Upper lobe of left lung (tissue), 6 donors: ENCODE measurements at regions not wholly inside any gene's neighbourhood (a gene's known extent, or its start where the extent isn't known, plus 50 kb on each side); places are given as distances from the start of the nearest gene placed in this dataset.

Source experiments
- ATAC-seq, 2 donors: fragments of 200-7000 bp; cut with Tn5 transposase; one replicate each; pipeline ENCODE4 v1.9.1; 2022; ENCODE audit warnings: mild to moderate bottlenecking in 2 of 2, moderate library complexity in 2 of 2; ENCODE audit not compliant: low FRiP score in 2 of 2
- DNase-seq, 2 donors: peaks; one replicate each; pipeline ENCODE4 v3.0.0-alpha.2; 2019 to 2020
- H3K27ac ChIP-seq, 4 donors: fragments of 200-600 bp; sonication (generic); one replicate each; pipeline ENCODE4 v1.5.1; 2016 to 2019
- H3K27me3 ChIP-seq, 4 donors: fragments of 200-600 bp; sonication (generic); one replicate each; pipeline ENCODE4 v1.5.1; 2017 to 2019
- H3K36me3 ChIP-seq, 4 donors: fragments of 200-600 bp; sonication (generic); one replicate each; pipeline ENCODE4 v1.5.1; 2016 to 2019
- H3K4me1 ChIP-seq, 4 donors: fragments of 200-600 bp; sonication (generic); one replicate each; pipeline ENCODE4 v1.5.1; 2018 to 2019
- H3K4me3 ChIP-seq, 4 donors: fragments of 200-600 bp; sonication (generic); one replicate each; pipeline ENCODE4 v1.5.1; 2017 to 2019; ENCODE audit warnings: mild to moderate bottlenecking in 2 of 4, moderate library complexity in 1 of 4
- H3K9me3 ChIP-seq, 4 donors: fragments of 200-600 bp; sonication (generic); one replicate each; pipeline ENCODE4 v1.5.1; 2018 to 2019
- CTCF ChIP-seq, 6 experiments: fragments of 450-650 bp in 4 of 6; fragments of 200-600 bp in 2 of 6; sonication (generic) in 2 of 6; IDR thresholded peaks; one replicate each; pipeline ENCODE4 v1.5.1; 2016 to 2019; ENCODE audit warnings: antibody characterized with exemption in 6 of 6
- EP300 ChIP-seq, 4 donors: sonication (generic); formaldehyde crosslinking; IDR thresholded peaks; one replicate each; pipeline ENCODE4 v1.5.1; 2017; ENCODE audit warnings: antibody characterized with exemption in 4 of 4, control low read depth in 2 of 4
- POLR2A ChIP-seq, 4 donors: fragments of 450-650 bp; IDR thresholded peaks; one replicate each; pipeline ENCODE4 v1.5.1; 2016 to 2017; ENCODE audit warnings: antibody characterized with exemption in 4 of 4, mild to moderate bottlenecking in 2 of 4
- POLR2AphosphoS5 ChIP-seq, 2 donors: sonication (generic); formaldehyde crosslinking; IDR thresholded peaks; one replicate each; pipeline ENCODE4 v1.5.1; 2017; ENCODE audit warnings: antibody characterized with exemption in 2 of 2
- WGBS, 2 donors: methylation state at CpG; one replicate each; pipeline ENCODE4 v1.1.5; 2017 to 2018; 5-methylcytosine and 5-hydroxymethylcytosine counted together
- donor health status: DM: no; HTN: no; CAD: no; lungs with moderate emphysema.
- donor health status: DM: no; HTN: yes; CAD: no; lungs with severe emphysema.

GRCh38 chr6:44002593-44003344 is 124.5 kb downstream of the MRPL14 start:
- WGBS, 2 donors, result 7 to 12% methylated on average over 25 to 67 of the region's 76 CpGs
- TF ChIP-seq POLR2A (IDR thresholded peaks at IDR 0.05), result peak in 1 of 4 donors; percentile 14
- TF ChIP-seq CTCF (IDR thresholded peaks at IDR 0.05), result no peak
- no peak for TF ChIP-seq EP300 (IDR thresholded peaks at IDR 0.05)
- TF ChIP-seq POLR2AphosphoS5 (IDR thresholded peaks at IDR 0.05), result peak in 1 of 2 donors; percentile 17
- H3K27ac ChIP-seq, result peak overlapping the region in 3 of 4 donors; percentile 46 to 79 (median 66)
- DNase-seq (peak; percentile 50 to 94), ATAC-seq (peak in 1 of 2 donors; percentile 51)
- H3K4me3 ChIP-seq, result peak overlapping the region in 3 of 4 donors; percentile 33 to 46 (median 35)
- H3K36me3 ChIP-seq, result no peaks in the 10 kb centered on the region
- H3K4me1 ChIP-seq, result peaks cover 11 to 30% (median 14%) of the 10 kb centered on the region in 4 donors
- peaks cover 0 to 24% (median 10%) of the 10 kb centered on the region in 4 donors for H3K27me3 ChIP-seq
- H3K9me3 ChIP-seq, result no peaks in the 10 kb centered on the region

GRCh38 chr6:44002067-44002592 is 125.1 kb downstream of the MRPL14 start:
- peaks cover 0 to 24% (median 10%) of the 10 kb centered on the region in 4 donors for H3K27me3 ChIP-seq
- peak; percentile 32 to 56 for ATAC-seq
- peak overlapping the region in 3 of 4 donors; percentile 46 to 79 (median 66) for H3K27ac ChIP-seq
- DNase-seq, result peak; percentile 52 to 88
- no peaks in the 10 kb centered on the region for H3K9me3 ChIP-seq
- no peak for TF ChIP-seq EP300 (IDR thresholded peaks at IDR 0.05)
- TF ChIP-seq CTCF (IDR thresholded peaks at IDR 0.05), result no peak
- no peak for TF ChIP-seq POLR2AphosphoS5 (IDR thresholded peaks at IDR 0.05)
- no peak for TF ChIP-seq POLR2A (IDR thresholded peaks at IDR 0.05)
- peaks cover 11 to 30% (median 14%) of the 10 kb centered on the region in 4 donors for H3K4me1 ChIP-seq
- H3K4me3 ChIP-seq, result peak overlapping the region in 3 of 4 donors; percentile 33 to 46 (median 35)
- 2 to 10% methylated on average over 10 to 37 of the region's 37 CpGs for WGBS, 2 donors
- no peaks in the 10 kb centered on the region for H3K36me3 ChIP-seq

GRCh38 chr6:44001318-44002066 is 125.8 kb downstream of the MRPL14 start:
- DNase-seq, result peak in 1 of 2 donors; percentile 76

More at GRCh38 chr6:44001318-44002066, 125.8 kb downstream of the MRPL14 start:
- Histone ChIP-seq H3K9me3 (no peaks in the 10 kb centered on the region), H3K4me3 (peak overlapping the region in 3 of 4 donors; percentile 33 to 46 (median 35)), H3K4me1 (peaks cover 11 to 30% (median 14%) of the 10 kb centered on the region in 4 donors), H3K27me3 (peaks cover 0 to 24% (median 10%) of the 10 kb centered on the region in 4 donors), H3K36me3 (no peaks in the 10 kb centered on the region), H3K27ac (peak overlapping the region in 3 of 4 donors; percentile 66 to 79 (median 74))
- WGBS, 2 donors, result 28 to 31% methylated on average over 7 to 12 of the region's 12 CpGs
- peak; percentile 39 to 83 for ATAC-seq
- peak in 4 of 6 experiments; percentile 21 to 44 (median 32) for TF ChIP-seq CTCF (IDR thresholded peaks at IDR 0.05)
- TF ChIP-seq POLR2A (IDR thresholded peaks at IDR 0.05), result no peak
- TF ChIP-seq EP300 (IDR thresholded peaks at IDR 0.05), result no peak
